ENCODE measurements at regions not wholly inside any gene's neighbourhood (a gene's known extent, or its start where the extent isn't known, plus 50 kb on each side); places are given as distances from the start of the nearest gene placed in this dataset.

- Histone ChIP-seq H3K27me3 (no peaks in the 10 kb centered on the region), H3K27ac (no peak overlapping the region), H3K36me3 (no peaks in the 10 kb centered on the region), H3K4me1 (no peaks in the 10 kb centered on the region), H3K4me3 (no peak overlapping the region), H3K9me3 (no peaks in the 10 kb centered on the region)
- TF ChIP-seq CTCF (IDR thresholded peaks at IDR 0.05) (no peak), POLR2A (IDR thresholded peaks at IDR 0.05) (no peak)
- intact Hi-C loops (cut with DNase I): no loop called here
- no peak for DNase-seq
- 93 to 95% methylated on average over 2 of the region's 2 CpGs for WGBS, 2 donors
These were observed 404.2 kb upstream of the RARB start for GRCh38 chr3:25023876-25024275.

- no peak overlapping the region for H3K4me3 ChIP-seq
- no peaks in the 10 kb centered on the region for H3K9me3 ChIP-seq
- H3K36me3 ChIP-seq: no peaks in the 10 kb centered on the region
- H3K27me3 ChIP-seq: no peaks in the 10 kb centered on the region
- no peaks in the 10 kb centered on the region for H3K4me1 ChIP-seq
- DNase-seq: no peak
- intact Hi-C loops (cut with DNase I): no loop called here
- TF ChIP-seq POLR2A (IDR thresholded peaks at IDR 0.05) (no peak), CTCF (IDR thresholded peaks at IDR 0.05) (no peak)
- no peak overlapping the region for H3K27ac ChIP-seq
These were observed 402.8 kb upstream of the RARB start for GRCh38 chr3:25025236-25025635.

GRCh38 chr3:25027650-25028049 lies 400.4 kb upstream of the RARB start:
- intact Hi-C loops (cut with DNase I): no loop called here
- WGBS, 2 donors: 38 to 40% methylated on average over 3 of the region's 3 CpGs
- TF ChIP-seq CTCF (IDR thresholded peaks at IDR 0.05): no peak
- no peak for TF ChIP-seq POLR2A (IDR thresholded peaks at IDR 0.05)

GRCh38 chr3:25029820-25030219 lies 398.2 kb upstream of the RARB start:
- Histone ChIP-seq H3K4me1 (peaks cover 0 to 7% (median 0%) of the 10 kb centered on the region in 3 donors), H3K9me3 (no peaks in the 10 kb centered on the region), H3K4me3 (no peak overlapping the region), H3K27ac (no peak overlapping the region), H3K36me3 (no peaks in the 10 kb centered on the region), H3K27me3 (no peaks in the 10 kb centered on the region)
- TF ChIP-seq POLR2A (IDR thresholded peaks at IDR 0.05): no peak
- no peak for TF ChIP-seq CTCF (IDR thresholded peaks at IDR 0.05)
- DNase-seq: no peak
- 45 to 55% methylated on average over 2 of the region's 2 CpGs for WGBS, 2 donors
- intact Hi-C loops (cut with DNase I): no loop called here

More at GRCh38 chr3:25027650-25028049, 400.4 kb upstream of the RARB start:
- H3K27ac ChIP-seq: no peak overlapping the region
- no peak overlapping the region for H3K4me3 ChIP-seq
- no peaks in the 10 kb centered on the region for H3K36me3 ChIP-seq
- no peaks in the 10 kb centered on the region for H3K9me3 ChIP-seq
- H3K4me1 ChIP-seq: peaks cover 0 to 7% (median 0%) of the 10 kb centered on the region in 3 donors
- H3K27me3 ChIP-seq: no peaks in the 10 kb centered on the region
- no peak for DNase-seq

GRCh38 chr3:25032344-25032743 lies 395.7 kb upstream of the RARB start:
- intact Hi-C loops (cut with DNase I): no loop called here
- Histone ChIP-seq H3K27ac (no peak overlapping the region), H3K4me3 (no peak overlapping the region), H3K27me3 (no peaks in the 10 kb centered on the region), H3K36me3 (no peaks in the 10 kb centered on the region), H3K9me3 (no peaks in the 10 kb centered on the region), H3K4me1 (peaks cover 0 to 27% (median 6%) of the 10 kb centered on the region in 3 donors)
- DNase-seq: no peak
- TF ChIP-seq POLR2A (IDR thresholded peaks at IDR 0.05) (no peak), CTCF (IDR thresholded peaks at IDR 0.05) (no peak)
- 87 to 90% methylated on average over 1 of the region's 1 CpG for WGBS, 2 donors
